ENCODE measurements at regions not wholly inside any gene's neighbourhood (a gene's known extent, or its start where the extent isn't known, plus 50 kb on each side); places are given as distances from the start of the nearest gene placed in this dataset.

DNA sequence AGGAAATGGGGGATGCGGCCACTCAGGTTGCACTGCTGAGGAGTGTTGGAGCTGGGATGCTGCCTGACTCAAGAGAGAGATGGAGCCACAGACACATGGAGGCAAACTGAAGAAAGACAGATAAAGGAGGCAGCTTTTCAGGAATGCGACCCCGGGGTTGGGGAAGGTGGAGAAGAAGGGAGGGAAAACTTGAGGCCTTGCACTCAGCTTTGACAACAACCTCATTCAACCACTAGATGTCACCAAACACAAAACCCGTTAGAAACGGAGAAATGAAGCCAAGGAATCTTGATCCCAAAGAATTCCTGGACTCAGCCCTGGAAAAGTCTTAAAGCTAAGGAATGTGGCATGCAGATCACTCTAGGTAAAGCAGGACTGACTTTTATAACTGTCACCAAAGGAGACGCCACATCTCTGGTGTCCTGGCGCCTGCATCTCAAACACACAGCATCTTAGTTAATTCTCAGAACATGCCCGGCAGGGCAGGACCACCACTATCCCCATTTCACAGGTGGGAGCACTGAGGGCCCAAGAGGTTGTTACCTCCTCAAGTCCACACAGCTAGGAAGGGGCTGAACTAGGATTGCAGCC, 59.6 kb upstream of the LMCD1 start:
- no peak overlapping the region for H3K4me2 ChIP-seq (ENCODE audit: insufficient read depth, low read length)
- TF ChIP-seq MYC (IDR thresholded peaks at IDR 0.05; ENCODE audit: low read depth, low read length) (no peak), CTCF (IDR thresholded peaks at IDR 0.05; ENCODE audit: extremely low read depth in 1 of 2, insufficient read depth in 1 of 2, low read depth in 1 of 2, low read length in 2 of 2) (peak; percentile 62 to 75)
- no peak overlapping the region for H2AFZ ChIP-seq (ENCODE audit: low read depth, low read length)
- no peaks in the 10 kb centered on the region for H3K9me3 ChIP-seq (replicated peaks; ENCODE audit: control insufficient read depth, insufficient read depth, low read length)
- ChIA-PET CTCF (interaction anchor here (0.6 to 5.6 kb wide), 44 partner anchors 8 to 221 kb away, joined by 3 to 114 read pairs (median 6); partner anchors contain the start of gene LMCD1), POLR2A (no interaction called here)
- dilution Hi-C loops (cut with MboI; ENCODE audit: extremely low pct_ligation_motif_present, low sequenced_read_pairs), result no loop called here
- H3K4me3 ChIP-seq (replicated peaks in 1 of 3; ENCODE audit: insufficient read depth in 1 of 3, low read depth in 1 of 3, low read length in 3 of 3), result no peak overlapping the region
- DNase-seq (ENCODE audit: low read depth, low spot score) (peak; percentile 76), FAIRE-seq (peak; percentile 80)
- H3K36me3 ChIP-seq (ENCODE audit: control insufficient read depth in 2 of 2, extremely low read depth in 1 of 2, insufficient read depth in 2 of 2, low read length in 2 of 2), result no peaks in the 10 kb centered on the region
- H3K9ac ChIP-seq (replicated peaks; ENCODE audit: extremely low read depth, insufficient read depth, low read length), result no peak overlapping the region
- no peaks in the 10 kb centered on the region for H4K20me1 ChIP-seq (replicated peaks; ENCODE audit: control insufficient read depth, extremely low read depth, insufficient read depth, low read length)
- intact Hi-C loops (cut with micrococcal nuclease), result loop anchor here (1.0 to 10.0 kb wide), 4 partner anchors 120 to 423 kb away; no protein-coding TSS in a partner anchor
- peaks cover 30% of the 10 kb centered on the region for H3K4me1 ChIP-seq (ENCODE audit: control insufficient read depth, extremely low read depth, insufficient read depth, low read length)
- BruUV-seq (replicated peaks), result no TSS peak
- H3K9me1 ChIP-seq (replicated peaks; ENCODE audit: control insufficient read depth, extremely low read depth, insufficient read depth, low read length), result no peaks in the 10 kb centered on the region
- no peaks in the 10 kb centered on the region for H3K79me2 ChIP-seq (ENCODE audit: control insufficient read depth, insufficient read depth, low read length)
- no peak overlapping the region for H3K27ac ChIP-seq (ENCODE audit: insufficient read depth, low read depth, low read length)
- no peaks in the 10 kb centered on the region for H3K27me3 ChIP-seq (ENCODE audit: control insufficient read depth in 2 of 2, insufficient read depth in 2 of 2, low read length in 2 of 2)

- H3K27ac ChIP-seq (ENCODE audit: insufficient read depth, low read depth, low read length), result peak overlapping the region; percentile 94
- H3K4me3 ChIP-seq (replicated peaks in 1 of 3; ENCODE audit: insufficient read depth in 1 of 3, low read depth in 1 of 3, low read length in 3 of 3), result no peak overlapping the region
- no peak overlapping the region for H3K4me2 ChIP-seq (ENCODE audit: insufficient read depth, low read length)
- H3K36me3 ChIP-seq (ENCODE audit: control insufficient read depth in 2 of 2, extremely low read depth in 1 of 2, insufficient read depth in 2 of 2, low read length in 2 of 2), result no peaks in the 10 kb centered on the region
- ChIA-PET CTCF (interaction anchor here (0.8 to 5.6 kb wide), 11 partner anchors 32 to 182 kb away, joined by 3 to 114 read pairs (median 9); partner anchors contain the start of gene LMCD1), POLR2A (interaction anchor here (1.8 kb wide), 1 partner anchor 58 kb away, joined by 8 read pairs; the partner anchor contains the start of gene LMCD1)
- H3K4me1 ChIP-seq (ENCODE audit: control insufficient read depth, extremely low read depth, insufficient read depth, low read length), result peaks cover 30% of the 10 kb centered on the region
- no peaks in the 10 kb centered on the region for H3K9me1 ChIP-seq (replicated peaks; ENCODE audit: control insufficient read depth, extremely low read depth, insufficient read depth, low read length)
- dilution Hi-C loops (cut with MboI; ENCODE audit: extremely low pct_ligation_motif_present, low sequenced_read_pairs), result no loop called here
- FAIRE-seq (no peak), DNase-seq (ENCODE audit: low read depth, low spot score) (peak; percentile 51)
- no peaks in the 10 kb centered on the region for H4K20me1 ChIP-seq (replicated peaks; ENCODE audit: control insufficient read depth, extremely low read depth, insufficient read depth, low read length)
- no peak for TF ChIP-seq FOS (IDR thresholded peaks at IDR 0.05; ENCODE audit: borderline replicate concordance, insufficient read depth, low read length)
- TF ChIP-seq JUN (IDR thresholded peaks at IDR 0.05; ENCODE audit: borderline replicate concordance, insufficient read depth, insufficient read length, low read depth), result no peak
- no peak for TF ChIP-seq CTCF (IDR thresholded peaks at IDR 0.05; ENCODE audit: extremely low read depth in 1 of 2, insufficient read depth in 1 of 2, low read depth in 1 of 2, low read length in 2 of 2)
- TF ChIP-seq POLR2A (IDR thresholded peaks at IDR 0.05; ENCODE audit: low read depth, low read length), result no peak
- no peak for TF ChIP-seq POLR2AphosphoS5 (IDR thresholded peaks at IDR 0.05; ENCODE audit: insufficient read depth, low read depth, low read length)
- TF ChIP-seq MYC (IDR thresholded peaks at IDR 0.05; ENCODE audit: low read depth, low read length), result no peak
- BruUV-seq (replicated peaks), result no TSS peak
- no peaks in the 10 kb centered on the region for H3K27me3 ChIP-seq (ENCODE audit: control insufficient read depth in 2 of 2, insufficient read depth in 2 of 2, low read length in 2 of 2)
- H3K9me3 ChIP-seq (replicated peaks; ENCODE audit: control insufficient read depth, insufficient read depth, low read length), result no peaks in the 10 kb centered on the region
- intact Hi-C loops (cut with micrococcal nuclease), result loop anchor here (1.0 to 10.0 kb wide), 5 partner anchors 119 to 422 kb away; no protein-coding TSS in a partner anchor
- H2AFZ ChIP-seq (ENCODE audit: low read depth, low read length), result peak overlapping the region; percentile 16
- H3K79me2 ChIP-seq (ENCODE audit: control insufficient read depth, insufficient read depth, low read length), result no peaks in the 10 kb centered on the region
- H3K9ac ChIP-seq (replicated peaks; ENCODE audit: extremely low read depth, insufficient read depth, low read length), result peak overlapping the region; percentile 85
Observed at GRCh38 chr3:8442993-8443650, 58.5 kb upstream of the LMCD1 start.

Data from endothelial cell of umbilical vein (primary cell).